Vagina (tissue), 2 donors: ENCODE measurements at regions not wholly inside any gene's neighbourhood (a gene's known extent, or its start where the extent isn't known, plus 50 kb on each side); places are given as distances from the start of the nearest gene placed in this dataset.

ENCODE experiments used
- CTCF ChIP-seq, 3 experiments: fragments of 450-650 bp in 2 of 3; fragments of 200-600 bp in 1 of 3; sonication (generic) in 1 of 3; IDR thresholded peaks; one replicate each; pipeline ENCODE4 v1.5.1; 2017 to 2019; ENCODE audit warnings: antibody characterized with exemption in 3 of 3, mild to moderate bottlenecking in 2 of 3, moderate library complexity in 2 of 3
- POLR2A ChIP-seq, 2 donors: fragments of 450-650 bp; IDR thresholded peaks; one replicate each; pipeline ENCODE4 v1.6.1; 2017; ENCODE audit warnings: antibody characterized with exemption in 2 of 2, mild to moderate bottlenecking in 2 of 2, moderate library complexity in 2 of 2
- POLR2AphosphoS5 ChIP-seq, 2 donors: sonication (generic); formaldehyde crosslinking; IDR thresholded peaks; one replicate each; pipeline ENCODE4 v1.9.0; 2017; ENCODE audit warnings: antibody characterized with exemption in 2 of 2, mild to moderate bottlenecking in 2 of 2, low read depth in 1 of 2; ENCODE audit not compliant: insufficient read depth in 1 of 2

- no peak for TF ChIP-seq POLR2A (IDR thresholded peaks at IDR 0.05)
- no peak for TF ChIP-seq CTCF (IDR thresholded peaks at IDR 0.05)
- no peak for TF ChIP-seq POLR2AphosphoS5 (IDR thresholded peaks at IDR 0.05; ENCODE audit: insufficient read depth in 1 of 2, low read depth in 1 of 2)
Measured at GRCh38 chr3:481680-482079, 285.1 kb downstream of the CHL1 start.
